MM.1S (cell line): ENCODE measurements at regions not wholly inside any gene's neighbourhood (a gene's known extent, or its start where the extent isn't known, plus 50 kb on each side); places are given as distances from the start of the nearest gene placed in this dataset.

ENCODE experiments used
- DNase-seq: peaks from one replicate; pipeline ENCODE4 v3.0.0-alpha.2; 2015
- H2AFZ ChIP-seq: fragments of 300-600 bp; sonication (generic); 2 replicates; pipeline ENCODE4 v1.6.0; 2016; ENCODE audit warnings: antibody characterized with exemption, low read length
- H3F3A ChIP-seq: fragments of 300-600 bp; sonication (generic); 2 replicates; pipeline ENCODE4 v1.6.1; 2016; ENCODE audit warnings: mild to moderate bottlenecking, antibody characterized with exemption, low read length, moderate library complexity, mixed read lengths; ENCODE audit not compliant: insufficient read depth
- H3K27ac ChIP-seq: fragments of 300-600 bp; sonication (generic); 2 replicates; pipeline ENCODE4 v1.5.1; 2016; ENCODE audit warnings: mild to moderate bottlenecking, low read length
- H3K27me3 ChIP-seq: fragments of 300-600 bp; sonication (generic); replicated peaks from 2 replicates; pipeline ENCODE4 v1.6.0; 2016; ENCODE audit warnings: low read length; ENCODE audit not compliant: insufficient read depth
- H3K36me3 ChIP-seq: fragments of 300-600 bp; sonication (generic); replicated peaks from 2 replicates; pipeline ENCODE4 v1.6.1; 2016; ENCODE audit warnings: mild to moderate bottlenecking, low read length, mixed read lengths; ENCODE audit not compliant: insufficient read depth
- H3K4me1 ChIP-seq: fragments of 300-600 bp; sonication (generic); 2 replicates; pipeline ENCODE4 v1.6.1; 2016; ENCODE audit warnings: low read length, mixed read lengths
- H3K4me2 ChIP-seq: fragments of 300-600 bp; sonication (generic); 2 replicates; pipeline ENCODE4 v1.6.0; 2016; ENCODE audit warnings: low read depth, low read length
- H3K4me3 ChIP-seq: fragments of 300-600 bp; sonication (generic); 2 replicates; pipeline ENCODE4 v1.5.1; 2016; ENCODE audit warnings: low read length, mixed read lengths
- H3K79me2 ChIP-seq: fragments of 300-600 bp; sonication (generic); 2 replicates; pipeline ENCODE4 v1.6.1; 2016; ENCODE audit warnings: mixed run types, low read length, mixed read lengths
- H3K9ac ChIP-seq: fragments of 300-600 bp; sonication (generic); 2 replicates; pipeline ENCODE4 v1.6.1; 2016; ENCODE audit warnings: low read length, mixed read lengths
- H3K9me2 ChIP-seq: fragments of 300-600 bp; sonication (generic); replicated peaks from 2 replicates; pipeline ENCODE4 v1.6.1; 2016; ENCODE audit warnings: mild to moderate bottlenecking, low read length, mixed read lengths; ENCODE audit not compliant: insufficient read depth
- H3K9me3 ChIP-seq: fragments of 300-600 bp; sonication (generic); replicated peaks from 2 replicates; pipeline ENCODE4 v1.6.1; 2016; ENCODE audit warnings: mild to moderate bottlenecking, low read length, mixed read lengths; ENCODE audit not compliant: insufficient read depth
- H4K20me1 ChIP-seq: fragments of 300-600 bp; sonication (generic); 2 replicates; pipeline ENCODE4 v1.6.1; 2016; ENCODE audit warnings: mild to moderate bottlenecking, low read length, moderate library complexity, mixed read lengths; ENCODE audit not compliant: insufficient read depth
- EZH2 ChIP-seq: fragments of 300-600 bp; sonication (generic); optimal IDR thresholded peaks from 2 replicates; pipeline ENCODE3; 2017; ENCODE audit warnings: low read depth, mild to moderate bottlenecking, antibody characterized with exemption, low read length, mixed read lengths
- EZH2phosphoT487 ChIP-seq: fragments of 300-600 bp; sonication (generic); IDR thresholded peaks from 2 replicates; pipeline ENCODE4 v1.6.1; 2018; ENCODE audit warnings: antibody characterized with exemption, low read length
- TF ChIP-seq, protein P1 (sequence below): fragments of 300-600 bp; sonication (generic); IDR thresholded peaks from 2 replicates; pipeline ENCODE4 v1.5.1; 2016; ENCODE audit warnings: antibody characterized with exemption, low read length, mixed read lengths

DNA sequence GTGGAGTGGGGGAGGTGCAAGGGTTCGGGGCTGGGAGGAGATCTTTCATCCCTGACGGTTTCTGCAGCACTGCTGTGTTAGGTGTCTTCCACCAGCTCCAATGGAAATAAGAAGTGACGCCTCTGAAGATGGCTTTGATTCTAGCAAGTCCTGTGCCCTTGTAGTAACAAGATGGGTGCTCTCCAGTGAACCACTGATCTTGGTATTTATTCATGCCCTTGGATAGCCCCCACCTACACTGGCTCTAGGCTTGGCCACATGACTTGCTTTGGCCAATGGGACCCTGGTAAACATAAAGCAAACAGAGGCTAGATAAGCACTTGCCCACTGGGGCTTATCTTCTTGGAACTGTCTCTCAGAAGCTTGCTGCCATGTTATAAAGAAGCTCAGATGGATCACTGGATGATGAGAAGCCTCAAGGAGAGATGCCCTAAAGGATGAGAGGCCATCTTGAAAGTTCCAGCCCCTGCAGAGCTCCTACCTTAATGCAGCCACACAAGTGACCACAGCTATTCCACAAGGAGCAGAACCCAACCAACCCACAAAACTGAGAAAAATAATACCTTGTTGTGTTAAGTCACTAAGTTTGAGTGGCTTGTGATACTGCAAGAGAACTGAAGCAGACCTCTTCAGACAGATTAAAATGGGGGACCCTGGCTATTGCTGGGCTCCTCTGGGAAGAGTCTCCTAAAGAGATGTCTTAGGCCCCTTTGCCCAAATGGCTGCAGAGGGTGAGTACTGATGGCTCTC lies 137.9 kb downstream of the PDCD6IP start:
- Histone ChIP-seq H3K9ac (no peak overlapping the region), H3F3A (no peaks in the 10 kb centered on the region), H3K4me1 (peaks cover 3% of the 10 kb centered on the region; the same call in 1 of the 2 replicates), H2AFZ (no peak overlapping the region), H4K20me1 (no peaks in the 10 kb centered on the region), H3K4me2 (no peak overlapping the region), H3K4me3 (no peak overlapping the region), H3K36me3 (no peaks in the 10 kb centered on the region), H3K79me2 (no peaks in the 10 kb centered on the region), H3K9me2 (no peaks in the 10 kb centered on the region), H3K27ac (no peak overlapping the region), H3K9me3 (no peaks in the 10 kb centered on the region), H3K27me3 (no peaks in the 10 kb centered on the region)
- no peak for TF ChIP-seq EZH2phosphoT487
- TF ChIP-seq, protein P1, sequence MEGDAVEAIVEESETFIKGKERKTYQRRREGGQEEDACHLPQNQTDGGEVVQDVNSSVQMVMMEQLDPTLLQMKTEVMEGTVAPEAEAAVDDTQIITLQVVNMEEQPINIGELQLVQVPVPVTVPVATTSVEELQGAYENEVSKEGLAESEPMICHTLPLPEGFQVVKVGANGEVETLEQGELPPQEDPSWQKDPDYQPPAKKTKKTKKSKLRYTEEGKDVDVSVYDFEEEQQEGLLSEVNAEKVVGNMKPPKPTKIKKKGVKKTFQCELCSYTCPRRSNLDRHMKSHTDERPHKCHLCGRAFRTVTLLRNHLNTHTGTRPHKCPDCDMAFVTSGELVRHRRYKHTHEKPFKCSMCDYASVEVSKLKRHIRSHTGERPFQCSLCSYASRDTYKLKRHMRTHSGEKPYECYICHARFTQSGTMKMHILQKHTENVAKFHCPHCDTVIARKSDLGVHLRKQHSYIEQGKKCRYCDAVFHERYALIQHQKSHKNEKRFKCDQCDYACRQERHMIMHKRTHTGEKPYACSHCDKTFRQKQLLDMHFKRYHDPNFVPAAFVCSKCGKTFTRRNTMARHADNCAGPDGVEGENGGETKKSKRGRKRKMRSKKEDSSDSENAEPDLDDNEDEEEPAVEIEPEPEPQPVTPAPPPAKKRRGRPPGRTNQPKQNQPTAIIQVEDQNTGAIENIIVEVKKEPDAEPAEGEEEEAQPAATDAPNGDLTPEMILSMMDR = no peak
- no peak for TF ChIP-seq EZH2
- no peak for DNase-seq

DNA sequence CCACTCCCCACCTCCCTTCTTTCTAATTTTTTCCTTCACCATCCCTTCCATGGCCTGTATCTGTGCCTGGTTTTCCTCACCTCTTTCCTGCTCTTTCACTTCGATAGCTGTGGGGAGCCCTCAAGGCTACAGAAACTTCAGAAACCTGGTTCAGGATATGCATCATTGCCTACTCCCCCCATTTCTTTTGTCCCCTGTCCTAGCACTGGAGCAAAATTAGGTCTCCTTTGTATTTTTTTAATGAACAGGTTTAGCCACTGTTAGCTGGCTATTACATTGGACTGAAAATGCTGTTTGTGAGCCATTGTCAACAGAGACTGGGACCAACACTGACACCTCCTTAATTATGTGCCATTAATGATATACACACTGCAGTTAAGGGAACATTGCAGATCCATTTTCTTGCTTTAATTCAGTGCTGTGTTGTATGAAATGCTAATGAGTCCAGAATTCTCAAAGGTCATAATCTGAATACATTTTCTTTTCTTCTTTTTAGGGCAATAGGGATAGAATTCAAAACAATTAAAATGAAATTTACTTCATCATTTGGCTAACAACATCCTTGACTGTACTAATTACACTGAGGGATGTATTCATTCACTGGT lies 138.6 kb downstream of the PDCD6IP start:
- no peaks in the 10 kb centered on the region for H3K79me2 ChIP-seq
- no peak for DNase-seq
- H3K27me3 ChIP-seq = no peaks in the 10 kb centered on the region
- no peaks in the 10 kb centered on the region for H3F3A ChIP-seq
- H2AFZ ChIP-seq = no peak overlapping the region
- H3K4me3 ChIP-seq = no peak overlapping the region
- H3K4me2 ChIP-seq = no peak overlapping the region
- H3K9me2 ChIP-seq = no peaks in the 10 kb centered on the region
- no peak overlapping the region for H3K9ac ChIP-seq
- H3K4me1 ChIP-seq = peaks cover 7% of the 10 kb centered on the region
- no peaks in the 10 kb centered on the region for H3K36me3 ChIP-seq
- H3K27ac ChIP-seq = no peak overlapping the region
- H3K9me3 ChIP-seq = no peaks in the 10 kb centered on the region
- TF ChIP-seq EZH2phosphoT487 (no peak), EZH2 (no peak)
- TF ChIP-seq, protein P1 = no peak
- H4K20me1 ChIP-seq = no peaks in the 10 kb centered on the region

DNA sequence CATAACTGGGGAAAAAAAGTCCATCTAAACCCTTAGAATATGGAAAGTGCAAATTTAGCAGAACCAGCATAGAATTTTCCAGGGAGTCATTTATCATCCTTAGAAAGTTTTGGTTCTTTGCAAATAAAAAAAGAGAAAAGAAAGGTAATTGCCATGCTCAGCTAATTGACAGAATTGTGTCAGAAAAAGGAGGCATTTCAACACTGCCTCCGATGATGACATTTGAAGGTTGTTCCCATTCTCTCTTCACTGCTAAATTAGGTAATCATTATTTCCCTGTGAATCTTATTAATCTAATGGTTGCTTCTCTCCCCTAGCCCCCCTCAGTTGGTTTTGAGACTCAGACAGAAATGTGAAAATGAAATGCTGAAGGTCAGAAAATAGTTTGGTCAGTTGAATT lies 139.2 kb downstream of the PDCD6IP start:
- no peaks in the 10 kb centered on the region for H3K36me3 ChIP-seq
- H3K9me3 ChIP-seq = no peaks in the 10 kb centered on the region
- H3K4me3 ChIP-seq = no peak overlapping the region
- DNase-seq = no peak
- TF ChIP-seq EZH2 (no peak), EZH2phosphoT487 (no peak)
- TF ChIP-seq, protein P1 = no peak
- H2AFZ ChIP-seq = no peak overlapping the region
- peaks cover 8% of the 10 kb centered on the region for H3K4me1 ChIP-seq
- no peaks in the 10 kb centered on the region for H3F3A ChIP-seq
- no peak overlapping the region for H3K9ac ChIP-seq
- H3K9me2 ChIP-seq = no peaks in the 10 kb centered on the region
- H3K27ac ChIP-seq = no peak overlapping the region
- no peak overlapping the region for H3K4me2 ChIP-seq
- no peaks in the 10 kb centered on the region for H3K79me2 ChIP-seq
- no peaks in the 10 kb centered on the region for H3K27me3 ChIP-seq
- H4K20me1 ChIP-seq = no peaks in the 10 kb centered on the region
